HUES48 (cell line): ENCODE measurements at regions not wholly inside any gene's neighbourhood (a gene's known extent, or its start where the extent isn't known, plus 50 kb on each side); places are given as distances from the start of the nearest gene placed in this dataset.
"Not testable (repeated sequence)": the region's sequence is repeated elsewhere in the genome, so short reads cannot be mapped to it uniquely, and the experiment has no call there.

Experiments used
- H3K27ac ChIP-seq: one replicate; pipeline ENCODE4 v1.7.0; 2013; ENCODE audit warnings: low read depth, low read length, inconsistent platforms
- H3K27me3 ChIP-seq: 2 replicates; pipeline ENCODE4 v1.6.1; 2013; ENCODE audit warnings: mild to moderate bottlenecking, low read length; ENCODE audit not compliant: control insufficient read depth, insufficient read depth
- H3K36me3 ChIP-seq: 2 replicates; pipeline ENCODE4 v1.6.1; 2013; ENCODE audit warnings: low read length; ENCODE audit not compliant: control insufficient read depth, insufficient read depth
- H3K4me1 ChIP-seq: 2 replicates; pipeline ENCODE4 v1.6.1; 2013; ENCODE audit warnings: mild to moderate bottlenecking, low read length; ENCODE audit not compliant: control insufficient read depth, insufficient read depth
- H3K4me3 ChIP-seq: 2 replicates; pipeline ENCODE4 v1.5.1; 2013; ENCODE audit warnings: mild to moderate bottlenecking, low read depth, low read length
- H3K9ac ChIP-seq: 2 replicates; pipeline ENCODE4 v1.6.1; 2013; ENCODE audit warnings: mild to moderate bottlenecking, low read depth, low read length, moderate library complexity
- H3K9me3 ChIP-seq: 2 replicates; pipeline ENCODE4 v1.6.1; 2013; ENCODE audit warnings: low read length; ENCODE audit not compliant: control insufficient read depth, insufficient read depth

DNA sequence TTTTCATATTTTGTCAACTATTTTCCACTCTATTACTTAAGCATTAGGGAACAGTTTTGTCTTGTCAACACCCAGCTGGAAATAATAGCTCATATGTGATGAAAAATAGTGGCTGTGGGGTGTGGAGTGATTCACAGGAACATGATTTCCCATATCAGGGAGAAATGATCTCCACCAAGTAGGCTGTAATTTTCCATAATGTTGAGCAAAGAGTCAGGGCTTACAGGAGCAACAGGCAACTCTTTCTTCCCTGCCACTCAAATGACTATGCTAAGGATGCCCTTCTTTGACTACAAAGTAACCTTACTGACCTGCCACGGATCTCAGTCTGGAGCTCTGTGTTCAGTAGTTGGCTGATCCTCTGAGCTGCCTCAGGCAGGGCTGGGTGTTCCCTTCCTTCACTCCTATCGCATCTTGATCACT, 90.0 kb upstream of the GATB start:
- Histone ChIP-seq H3K9me3 (no peaks in the 10 kb centered on the region), H3K36me3 (no peaks in the 10 kb centered on the region), H3K4me3 (no peak overlapping the region), H3K4me1 (no peaks in the 10 kb centered on the region), H3K27me3 (no peaks in the 10 kb centered on the region), H3K9ac (no peak overlapping the region), H3K27ac (no peak overlapping the region)

DNA sequence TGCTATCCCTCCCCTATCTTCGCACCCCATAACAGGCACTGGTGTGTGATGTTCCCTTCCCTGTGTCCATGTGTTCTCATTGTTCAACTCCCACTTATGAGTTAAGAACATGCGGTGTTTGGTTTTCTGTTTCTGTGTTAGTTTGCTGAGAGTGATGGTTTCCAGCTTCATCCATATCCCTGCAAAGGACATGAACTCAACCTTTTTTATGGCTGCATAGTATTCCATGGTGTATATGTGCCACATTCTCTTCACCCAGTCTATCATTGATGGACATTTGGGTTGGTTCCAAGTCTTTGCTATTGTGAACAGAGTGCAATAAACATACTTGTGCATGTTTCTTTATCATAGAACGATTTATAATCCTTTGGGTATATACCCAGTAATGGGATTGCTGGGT, 84.7 kb upstream of the GATB start:
- H3K9me3 ChIP-seq, H3K27ac ChIP-seq, H3K36me3 ChIP-seq: not testable (repeated sequence)

GRCh38 chr4:151842430-151843079, 81.7 kb upstream of the GATB start:
- Histone ChIP-seq H3K27me3 (no peaks in the 10 kb centered on the region), H3K4me1 (no peaks in the 10 kb centered on the region), H3K27ac (no peak overlapping the region), H3K9ac (no peak overlapping the region), H3K36me3 (no peaks in the 10 kb centered on the region), H3K4me3 (no peak overlapping the region), H3K9me3 (no peaks in the 10 kb centered on the region)

More for the DNA sequence above, 84.7 kb upstream of the GATB start:
- not testable (repeated sequence) for H3K4me1 ChIP-seq, H3K9ac ChIP-seq, H3K27me3 ChIP-seq, H3K4me3 ChIP-seq

- H3K27ac ChIP-seq = no peak overlapping the region
- H3K27me3 ChIP-seq = no peaks in the 10 kb centered on the region
- H3K4me3 ChIP-seq = no peak overlapping the region
- H3K4me1 ChIP-seq = no peaks in the 10 kb centered on the region
- no peaks in the 10 kb centered on the region for H3K36me3 ChIP-seq
- H3K9me3 ChIP-seq = no peaks in the 10 kb centered on the region
- no peak overlapping the region for H3K9ac ChIP-seq
These were observed 80.3 kb upstream of the GATB start for GRCh38 chr4:151841107-151841506.

DNA sequence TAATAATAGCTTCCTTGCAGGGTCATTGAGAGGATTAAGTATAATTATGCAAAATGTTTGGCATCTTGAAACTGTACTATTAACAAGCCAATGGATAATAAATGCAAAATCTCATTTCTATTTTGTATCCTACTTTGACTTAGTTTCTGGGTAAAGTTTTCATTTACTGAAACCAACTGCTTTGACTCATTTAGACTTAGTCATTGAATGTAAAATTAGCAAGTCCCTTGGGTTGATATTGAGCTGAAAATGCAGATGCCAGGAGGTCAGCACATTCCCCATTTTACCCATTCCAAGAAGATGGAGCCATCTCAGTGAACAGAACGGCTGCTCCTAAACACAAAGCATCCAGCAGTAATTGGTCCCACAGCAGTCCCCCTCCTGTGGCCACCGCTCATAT, 74.7 kb upstream of the GATB start:
- H3K4me1 ChIP-seq = peaks cover 14% of the 10 kb centered on the region; the same call in 1 of the 2 replicates
- H3K9ac ChIP-seq = no peak overlapping the region
- H3K36me3 ChIP-seq = no peaks in the 10 kb centered on the region
- H3K27ac ChIP-seq = no peak overlapping the region
- H3K9me3 ChIP-seq = 0 out of 2 replicates have a peak, but pooled peaks cover 2% of the 10 kb centered on the region
- H3K4me3 ChIP-seq = no peak overlapping the region
- no peaks in the 10 kb centered on the region for H3K27me3 ChIP-seq

DNA sequence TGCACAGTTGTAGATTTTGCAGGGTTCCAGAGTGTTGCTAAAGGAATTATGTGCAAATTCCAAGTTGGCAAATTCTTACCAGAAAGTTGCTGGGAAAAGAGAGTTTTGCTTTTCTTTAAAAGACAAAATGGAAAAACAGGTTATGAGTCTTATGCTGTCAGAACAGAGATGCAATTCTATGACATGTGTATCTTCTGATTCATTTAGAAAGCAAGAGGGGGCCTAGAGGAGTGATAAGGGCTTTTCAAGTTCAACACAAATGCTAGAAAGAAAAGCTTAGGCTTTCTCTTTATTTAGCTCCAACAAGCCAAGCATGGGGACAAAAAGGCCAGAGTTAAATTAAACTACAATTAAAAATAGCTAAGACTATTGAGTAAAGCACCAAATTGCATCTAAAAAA, 72.4 kb upstream of the GATB start:
- no peak overlapping the region for H3K9ac ChIP-seq
- H3K4me3 ChIP-seq = no peak overlapping the region

DNA sequence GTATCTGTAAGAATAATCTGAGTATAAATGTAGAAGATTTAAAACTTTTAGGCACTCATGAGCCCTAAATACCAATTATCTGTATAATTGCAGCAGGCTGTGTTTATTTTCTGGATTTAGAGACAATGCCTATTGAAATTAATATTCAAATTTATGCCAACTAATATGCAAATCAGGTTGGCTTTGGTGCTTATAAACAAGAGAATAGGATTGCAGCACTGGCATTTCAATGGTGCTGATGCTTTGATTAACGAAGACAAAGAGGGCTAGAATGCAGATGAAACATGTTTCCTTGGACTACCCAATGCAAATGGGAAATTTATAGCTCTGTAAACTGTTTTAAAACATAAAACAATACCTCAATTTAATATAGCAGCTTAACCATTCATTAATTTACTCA, 70.7 kb upstream of the GATB start:
- Histone ChIP-seq H3K27me3 (no peaks in the 10 kb centered on the region), H3K27ac (no peak overlapping the region), H3K9me3 (peaks cover 5% of the 10 kb centered on the region; the same call in 1 of the 2 replicates), H3K4me1 (peaks cover 14% of the 10 kb centered on the region; the same call in 1 of the 2 replicates), H3K36me3 (no peaks in the 10 kb centered on the region), H3K4me3 (no peak overlapping the region), H3K9ac (no peak overlapping the region)

More for the DNA sequence above, 72.4 kb upstream of the GATB start:
- Histone ChIP-seq H3K9me3 (peaks cover 5% of the 10 kb centered on the region; the same call in 1 of the 2 replicates), H3K4me1 (peaks cover 14% of the 10 kb centered on the region; the same call in 1 of the 2 replicates), H3K27me3 (no peaks in the 10 kb centered on the region), H3K36me3 (no peaks in the 10 kb centered on the region), H3K27ac (no peak overlapping the region)

GRCh38 chr4:151830168-151830567, 69.4 kb upstream of the GATB start:
- Histone ChIP-seq H3K4me1 (peaks cover 14% of the 10 kb centered on the region; the same call in 1 of the 2 replicates), H3K9ac (no peak overlapping the region)

DNA sequence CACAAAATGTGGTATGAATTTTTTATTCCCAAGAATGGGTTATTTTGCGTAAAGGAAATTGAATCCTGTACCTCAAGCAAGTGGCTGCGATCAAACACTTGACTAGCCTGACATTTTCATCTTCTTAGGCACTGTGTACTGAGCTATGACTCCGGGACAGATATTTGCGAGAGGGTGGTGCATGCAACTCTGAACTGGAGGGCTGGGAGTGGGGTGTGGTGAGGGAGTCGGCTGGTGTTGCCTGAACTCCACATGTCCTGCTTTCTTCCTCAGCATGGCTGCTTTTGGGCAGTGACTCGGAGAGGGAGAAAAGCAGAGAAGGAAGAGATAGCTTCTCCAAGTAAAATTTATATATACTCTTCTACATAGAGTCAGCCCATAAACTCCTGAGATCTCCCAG, 68.5 kb upstream of the GATB start:
- H3K27me3 ChIP-seq = no peaks in the 10 kb centered on the region
- H3K4me1 ChIP-seq = peaks cover 14% of the 10 kb centered on the region; the same call in 1 of the 2 replicates
- H3K9me3 ChIP-seq = peaks cover 5% of the 10 kb centered on the region; the same call in 1 of the 2 replicates
- H3K36me3 ChIP-seq = no peaks in the 10 kb centered on the region
- H3K9ac ChIP-seq = no peak overlapping the region
- no peak overlapping the region for H3K27ac ChIP-seq
- H3K4me3 ChIP-seq = no peak overlapping the region

More at GRCh38 chr4:151830168-151830567, 69.4 kb upstream of the GATB start:
- H3K27ac ChIP-seq = no peak overlapping the region
- no peak overlapping the region for H3K4me3 ChIP-seq
- H3K36me3 ChIP-seq = no peaks in the 10 kb centered on the region
- peaks cover 5% of the 10 kb centered on the region; the same call in 1 of the 2 replicates for H3K9me3 ChIP-seq
- H3K27me3 ChIP-seq = no peaks in the 10 kb centered on the region

DNA sequence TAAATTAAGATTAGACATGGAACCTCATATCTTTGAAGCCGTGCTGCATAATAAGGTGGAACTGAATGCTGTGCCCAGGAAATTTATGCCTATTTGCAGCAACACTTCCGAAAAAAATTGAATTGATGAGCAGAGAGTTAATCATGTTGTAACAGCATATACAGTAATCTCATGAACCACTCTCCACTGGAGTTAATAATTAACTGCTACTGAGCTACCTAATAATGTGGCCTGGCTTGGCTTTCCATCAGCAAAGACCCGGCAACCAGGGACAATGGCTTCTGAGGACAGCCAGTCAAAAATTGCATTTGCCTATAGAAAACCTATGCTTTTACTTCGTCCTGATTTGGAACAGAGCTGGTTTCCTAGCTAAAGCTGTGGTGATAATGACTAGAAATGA, 63.8 kb upstream of the GATB start:
- Histone ChIP-seq H3K9me3 (peaks cover 5% of the 10 kb centered on the region; the same call in 1 of the 2 replicates), H3K4me3 (no peak overlapping the region), H3K27me3 (no peaks in the 10 kb centered on the region), H3K36me3 (no peaks in the 10 kb centered on the region), H3K4me1 (no peaks in the 10 kb centered on the region), H3K27ac (no peak overlapping the region), H3K9ac (no peak overlapping the region)

- H3K9ac ChIP-seq = no peak overlapping the region
- H3K9me3 ChIP-seq = peaks cover 16% of the 10 kb centered on the region
- H3K36me3 ChIP-seq = no peaks in the 10 kb centered on the region
- no peaks in the 10 kb centered on the region for H3K4me1 ChIP-seq
- H3K4me3 ChIP-seq = no peak overlapping the region
- H3K27me3 ChIP-seq = no peaks in the 10 kb centered on the region
- no peak overlapping the region for H3K27ac ChIP-seq
These were observed 61.5 kb upstream of the GATB start for GRCh38 chr4:151822331-151822730.
